Adrenal gland (tissue), 9 donors: ENCODE measurements at regions not wholly inside any gene's neighbourhood (a gene's known extent, or its start where the extent isn't known, plus 50 kb on each side); places are given as distances from the start of the nearest gene placed in this dataset.

Experiments used
- DNase-seq, 7 donors: peaks; one replicate each; pipeline ENCODE4 v3.0.0-alpha.2; 2019 to 2020
- H3K27ac ChIP-seq, 5 donors: fragments of 200-600 bp; sonication (generic) in 4 of 5; 1 replicate in 3 of 5; 2 replicates in 2 of 5; pipeline versions ENCODE4 v1.5.1 to v1.8.0; 2016 to 2020; ENCODE audit warnings: mild to moderate bottlenecking in 1 of 5
- H3K27me3 ChIP-seq: fragments of 200-600 bp; 2 replicates; pipeline ENCODE4 v1.8.0; 2021
- H3K36me3 ChIP-seq, 2 donors: fragments of 200-600 bp; replicated peaks in 1 of 2; 1 replicate in 1 of 2; 2 replicates in 1 of 2; pipeline versions ENCODE4 v1.5.1 to v1.8.0; 2018 to 2022
- H3K4me1 ChIP-seq, 2 donors: fragments of 200-600 bp; replicated peaks in 1 of 2; 1 replicate in 1 of 2; 2 replicates in 1 of 2; pipeline versions ENCODE4 v1.5.1 to v1.8.0; 2018 to 2021
- H3K4me3 ChIP-seq, 4 donors: fragments of 200-600 bp; sonication (generic) in 3 of 4; one replicate each; pipeline ENCODE4 v1.5.1; 2016 to 2018
- H3K9me3 ChIP-seq, 3 donors: fragments of 200-600 bp; sonication (generic) in 1 of 3; replicated peaks in 1 of 3; 1 replicate in 2 of 3; 2 replicates in 1 of 3; pipeline versions ENCODE4 v1.5.1 to v1.8.0; 2016 to 2021
- POLR2A ChIP-seq, 2 donors: fragments of 450-650 bp; IDR thresholded peaks; one replicate each; pipeline ENCODE4 v1.6.1; 2017; ENCODE audit warnings: antibody characterized with exemption in 2 of 2, mild to moderate bottlenecking in 2 of 2, moderate library complexity in 1 of 2
- WGBS, 4 donors: extraction: QIAGEN DNeasy Blood & Tissue Kit in 2 of 4; methylation state at CpG; one replicate each; pipeline versions ENCODE4 v1.1.5 to v1.1.7; 2013 to 2017; 5-methylcytosine and 5-hydroxymethylcytosine counted together
- intact Hi-C, 2 donors: fragments of 100-400 bp; cut with DNase I; formaldehyde crosslinking; loops; one replicate each; pipeline versions ENCODE4 v1.14.1 to v1.15.0; 2022 to 2023
- TF ChIP-seq, protein P1 (sequence below), 6 experiments: fragments of 450-650 bp in 4 of 6; fragments of 200-600 bp in 2 of 6; sonication (generic) in 1 of 6; IDR thresholded peaks; 1 replicate in 5 of 6; 2 replicates in 1 of 6; pipeline versions ENCODE4 v1.5.1 to v1.8.0; 2016 to 2021; ENCODE audit warnings: antibody characterized with exemption in 6 of 6, mild to moderate bottlenecking in 2 of 6, moderate library complexity in 1 of 6
- donor health status: healthy with polysubstance abuse.
- donor health status: Bipolar disorder and iron deficiency.
- donor health status: DM: yes; HTN: yes; CAD: no.
- donor health status: DM: no; HTN: no; CAD: no.
- donor health status: DM: no; HTN: no; CAD: no.

DNA sequence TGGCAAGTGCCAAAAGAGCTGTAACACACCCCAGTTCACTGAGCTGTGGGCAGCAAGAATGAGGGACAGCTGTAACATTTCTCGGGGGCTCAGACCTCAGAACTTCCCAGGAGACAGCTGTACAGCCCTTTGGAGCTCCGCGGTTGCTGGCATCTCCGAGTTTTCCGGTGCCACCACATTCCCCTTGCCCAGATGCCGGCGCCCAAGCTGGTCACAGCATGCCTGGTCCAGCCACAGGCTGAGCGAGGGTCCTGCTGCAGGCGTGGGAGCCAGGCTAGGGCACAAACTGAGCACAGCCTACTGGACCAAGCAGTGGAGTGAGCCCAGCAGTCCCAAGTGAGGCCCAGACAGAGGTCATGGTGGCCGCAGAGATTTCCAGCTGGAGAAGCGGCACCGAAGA, 797.7 kb upstream of the EDIL3 start:
- H3K4me1 ChIP-seq = no peaks in the 10 kb centered on the region
- H3K27me3 ChIP-seq = no peaks in the 10 kb centered on the region
- H3K36me3 ChIP-seq = no peaks in the 10 kb centered on the region
- intact Hi-C loops = no loop called here
- H3K9me3 ChIP-seq = no peaks in the 10 kb centered on the region
- TF ChIP-seq, protein P1, sequence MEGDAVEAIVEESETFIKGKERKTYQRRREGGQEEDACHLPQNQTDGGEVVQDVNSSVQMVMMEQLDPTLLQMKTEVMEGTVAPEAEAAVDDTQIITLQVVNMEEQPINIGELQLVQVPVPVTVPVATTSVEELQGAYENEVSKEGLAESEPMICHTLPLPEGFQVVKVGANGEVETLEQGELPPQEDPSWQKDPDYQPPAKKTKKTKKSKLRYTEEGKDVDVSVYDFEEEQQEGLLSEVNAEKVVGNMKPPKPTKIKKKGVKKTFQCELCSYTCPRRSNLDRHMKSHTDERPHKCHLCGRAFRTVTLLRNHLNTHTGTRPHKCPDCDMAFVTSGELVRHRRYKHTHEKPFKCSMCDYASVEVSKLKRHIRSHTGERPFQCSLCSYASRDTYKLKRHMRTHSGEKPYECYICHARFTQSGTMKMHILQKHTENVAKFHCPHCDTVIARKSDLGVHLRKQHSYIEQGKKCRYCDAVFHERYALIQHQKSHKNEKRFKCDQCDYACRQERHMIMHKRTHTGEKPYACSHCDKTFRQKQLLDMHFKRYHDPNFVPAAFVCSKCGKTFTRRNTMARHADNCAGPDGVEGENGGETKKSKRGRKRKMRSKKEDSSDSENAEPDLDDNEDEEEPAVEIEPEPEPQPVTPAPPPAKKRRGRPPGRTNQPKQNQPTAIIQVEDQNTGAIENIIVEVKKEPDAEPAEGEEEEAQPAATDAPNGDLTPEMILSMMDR (IDR thresholded peaks at IDR 0.05) = no peak
- no peak for TF ChIP-seq POLR2A (IDR thresholded peaks at IDR 0.05)
- no peak overlapping the region for H3K27ac ChIP-seq
- no peak for DNase-seq
- H3K4me3 ChIP-seq = no peak overlapping the region
- WGBS, 4 donors = 87 to 92% (median 90%) methylated on average over 10 to 12 of the region's 12 CpGs

DNA sequence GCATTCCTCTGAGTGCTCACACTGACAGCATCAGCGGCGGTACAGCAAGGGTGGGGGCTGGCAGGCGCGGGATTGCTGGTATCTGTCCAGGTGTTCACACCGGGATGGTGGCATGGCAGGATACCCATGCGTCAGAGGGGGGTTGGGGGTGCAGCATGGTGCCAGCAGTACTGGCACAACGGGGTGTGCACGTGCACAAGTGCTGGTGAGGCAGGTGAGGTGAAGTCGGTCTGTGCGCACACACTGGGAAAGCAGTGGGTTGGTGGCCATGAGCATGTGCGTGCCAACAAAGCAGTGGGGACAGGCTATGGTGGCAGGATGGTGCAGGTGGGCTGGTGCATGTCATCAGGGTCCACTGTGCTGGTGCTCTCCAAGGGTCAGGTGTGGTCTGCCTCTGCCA, 819.6 kb upstream of the EDIL3 start:
- H3K4me1 ChIP-seq = no peaks in the 10 kb centered on the region
- no peak for DNase-seq
- no peaks in the 10 kb centered on the region for H3K27me3 ChIP-seq
- no peak for TF ChIP-seq POLR2A (IDR thresholded peaks at IDR 0.05)
- TF ChIP-seq, protein P1 (IDR thresholded peaks at IDR 0.05) = no peak
- WGBS, 4 donors = 88 to 92% (median 90%) methylated on average over 7 to 11 of the region's 11 CpGs
- H3K9me3 ChIP-seq = no peaks in the 10 kb centered on the region
- H3K4me3 ChIP-seq = no peak overlapping the region
- H3K36me3 ChIP-seq = no peaks in the 10 kb centered on the region
- intact Hi-C loops = no loop called here
- H3K27ac ChIP-seq = no peak overlapping the region

DNA sequence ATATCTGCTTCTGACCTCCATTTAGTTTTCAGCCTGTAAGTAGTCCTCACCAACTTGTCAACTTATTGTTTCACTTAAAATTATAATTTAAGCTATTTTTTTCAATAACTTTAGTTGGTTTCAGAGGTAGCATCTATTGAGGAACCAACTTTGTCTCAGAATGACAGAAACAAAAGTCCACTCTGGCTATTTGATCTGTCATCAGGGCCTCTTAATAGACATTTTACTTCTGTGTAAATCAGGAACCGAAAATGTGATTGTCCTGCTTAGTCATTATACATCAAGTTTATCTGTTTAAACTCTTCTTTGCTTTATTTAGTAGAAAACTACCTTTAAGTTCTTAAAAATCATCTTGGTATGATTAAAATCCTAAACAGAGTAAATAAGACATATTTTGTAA, 820.8 kb upstream of the EDIL3 start:
- TF ChIP-seq, protein P1 (IDR thresholded peaks at IDR 0.05) = no peak
- TF ChIP-seq POLR2A (IDR thresholded peaks at IDR 0.05) = no peak
- H3K36me3 ChIP-seq = no peaks in the 10 kb centered on the region
- no peaks in the 10 kb centered on the region for H3K27me3 ChIP-seq
- no peaks in the 10 kb centered on the region for H3K9me3 ChIP-seq
- WGBS, 4 donors = 53 to 71% (median 68%) methylated on average over 1 of the region's 1 CpG
- DNase-seq = no peak
- no peak overlapping the region for H3K27ac ChIP-seq
- H3K4me3 ChIP-seq = no peak overlapping the region
- no peaks in the 10 kb centered on the region for H3K4me1 ChIP-seq
- intact Hi-C loops = no loop called here

DNA sequence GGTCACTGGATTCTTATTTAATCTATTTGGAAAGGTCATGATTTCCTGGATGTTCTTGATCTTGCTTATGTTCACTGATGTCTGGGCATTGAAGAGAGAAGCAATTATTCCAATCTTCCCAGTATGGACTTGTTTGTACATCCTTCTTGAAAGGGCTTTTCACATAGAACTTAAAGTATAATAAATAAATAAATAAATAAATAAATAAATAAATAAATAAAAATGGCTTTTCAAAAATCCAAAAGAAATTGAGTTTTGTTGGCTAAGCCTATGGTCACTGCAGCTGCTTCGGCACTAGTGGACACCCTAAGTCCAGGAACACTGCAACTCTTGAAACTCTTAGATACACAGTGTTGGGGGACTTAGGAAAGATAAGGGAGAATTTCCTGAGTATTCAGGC, 840.7 kb upstream of the EDIL3 start:
- intact Hi-C loops = no loop called here
- 80 to 97% (median 89%) methylated on average over 1 of the region's 1 CpG for WGBS, 4 donors
- H3K36me3 ChIP-seq = no peaks in the 10 kb centered on the region

More for the DNA sequence above, 840.7 kb upstream of the EDIL3 start:
- no peak overlapping the region for H3K4me3 ChIP-seq
- no peak overlapping the region for H3K27ac ChIP-seq
- H3K27me3 ChIP-seq = no peaks in the 10 kb centered on the region
- H3K4me1 ChIP-seq = no peaks in the 10 kb centered on the region
- no peak for DNase-seq
- TF ChIP-seq, protein P1 (IDR thresholded peaks at IDR 0.05) = no peak
- TF ChIP-seq POLR2A (IDR thresholded peaks at IDR 0.05) = no peak
- no peaks in the 10 kb centered on the region for H3K9me3 ChIP-seq
